Panc1 (cell line): ENCODE measurements at regions not wholly inside any gene's neighbourhood (a gene's known extent, or its start where the extent isn't known, plus 50 kb on each side); places are given as distances from the start of the nearest gene placed in this dataset.

Source experiments
- SIN3A ChIP-seq: IDR thresholded peaks from 2 replicates; pipeline ENCODE4 v1.6.1; 2012; ENCODE audit warnings: low read depth, mild to moderate bottlenecking, low read length, moderate library complexity, borderline replicate concordance; ENCODE audit not compliant: insufficient read depth
- TF ChIP-seq, protein P1 (sequence below): fragments of 450-650 bp; IDR thresholded peaks from 2 replicates; pipeline ENCODE4 v1.5.1; 2017; ENCODE audit warnings: mild to moderate bottlenecking

DNA sequence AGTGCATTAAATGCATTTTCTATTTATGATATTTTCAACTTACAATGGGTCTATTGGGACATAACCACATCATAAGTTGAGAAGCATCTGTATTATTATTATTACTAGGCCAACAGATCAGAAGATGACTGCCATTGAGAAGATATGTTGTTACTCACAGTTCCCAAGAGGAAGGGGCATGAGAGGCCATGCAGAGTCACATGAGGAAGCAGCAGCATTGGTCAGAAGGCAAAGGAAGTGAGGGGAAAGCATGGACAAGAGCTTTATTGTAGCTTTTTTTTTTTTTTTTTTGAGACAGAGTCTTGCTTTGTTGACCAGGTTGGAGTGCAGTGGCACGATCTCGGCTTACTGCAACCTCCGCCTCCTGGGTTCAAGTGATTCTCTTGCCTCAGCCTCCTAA is 66.2 kb upstream of the LCLAT1 start:
- TF ChIP-seq, protein P1, sequence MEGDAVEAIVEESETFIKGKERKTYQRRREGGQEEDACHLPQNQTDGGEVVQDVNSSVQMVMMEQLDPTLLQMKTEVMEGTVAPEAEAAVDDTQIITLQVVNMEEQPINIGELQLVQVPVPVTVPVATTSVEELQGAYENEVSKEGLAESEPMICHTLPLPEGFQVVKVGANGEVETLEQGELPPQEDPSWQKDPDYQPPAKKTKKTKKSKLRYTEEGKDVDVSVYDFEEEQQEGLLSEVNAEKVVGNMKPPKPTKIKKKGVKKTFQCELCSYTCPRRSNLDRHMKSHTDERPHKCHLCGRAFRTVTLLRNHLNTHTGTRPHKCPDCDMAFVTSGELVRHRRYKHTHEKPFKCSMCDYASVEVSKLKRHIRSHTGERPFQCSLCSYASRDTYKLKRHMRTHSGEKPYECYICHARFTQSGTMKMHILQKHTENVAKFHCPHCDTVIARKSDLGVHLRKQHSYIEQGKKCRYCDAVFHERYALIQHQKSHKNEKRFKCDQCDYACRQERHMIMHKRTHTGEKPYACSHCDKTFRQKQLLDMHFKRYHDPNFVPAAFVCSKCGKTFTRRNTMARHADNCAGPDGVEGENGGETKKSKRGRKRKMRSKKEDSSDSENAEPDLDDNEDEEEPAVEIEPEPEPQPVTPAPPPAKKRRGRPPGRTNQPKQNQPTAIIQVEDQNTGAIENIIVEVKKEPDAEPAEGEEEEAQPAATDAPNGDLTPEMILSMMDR = no peak
- TF ChIP-seq SIN3A = no peak
